Central memory CD8-positive, alpha-beta T cell (primary cell): ENCODE measurements at regions not wholly inside any gene's neighbourhood (a gene's known extent, or its start where the extent isn't known, plus 50 kb on each side); places are given as distances from the start of the nearest gene placed in this dataset.

Experiments
- ATAC-seq: fragments of 150-1000 bp; cut with Tn5 transposase; replicated peaks from 2 replicates; pipeline ENCODE4 v1.10.0; 2022; ENCODE audit warnings: mild to moderate bottlenecking, moderate FRiP score, moderate number of reproducible peaks; ENCODE audit not compliant: poor library complexity, severe bottlenecking; ENCODE audit errors: extremely low read depth
- DNase-seq, 2 donors: peaks; one replicate each; pipeline ENCODE4 v3.0.0; 2021; ENCODE audit warnings: low spot score in 2 of 2
- H3K27ac Mint-ChIP-seq: one replicate; pipeline ENCODE4 v1.8.0; 2022; ENCODE audit warnings: low read depth, mild to moderate bottlenecking, moderate library complexity, mixed read lengths
- H3K27me3 Mint-ChIP-seq: one replicate; pipeline ENCODE4 v1.8.0; 2022; ENCODE audit warnings: mixed read lengths
- H3K36me3 Mint-ChIP-seq: one replicate; pipeline ENCODE4 v1.8.0; 2022; ENCODE audit warnings: mild to moderate bottlenecking, moderate library complexity, mixed read lengths; ENCODE audit not compliant: insufficient read depth
- H3K4me1 Mint-ChIP-seq: one replicate; pipeline ENCODE4 v1.8.0; 2022; ENCODE audit warnings: mixed read lengths
- H3K4me3 Mint-ChIP-seq: one replicate; pipeline ENCODE4 v1.8.0; 2022; ENCODE audit warnings: mild to moderate bottlenecking, moderate library complexity, mixed read lengths
- H3K9me3 Mint-ChIP-seq: one replicate; pipeline ENCODE4 v1.8.0; 2022; ENCODE audit warnings: mixed read lengths

DNA sequence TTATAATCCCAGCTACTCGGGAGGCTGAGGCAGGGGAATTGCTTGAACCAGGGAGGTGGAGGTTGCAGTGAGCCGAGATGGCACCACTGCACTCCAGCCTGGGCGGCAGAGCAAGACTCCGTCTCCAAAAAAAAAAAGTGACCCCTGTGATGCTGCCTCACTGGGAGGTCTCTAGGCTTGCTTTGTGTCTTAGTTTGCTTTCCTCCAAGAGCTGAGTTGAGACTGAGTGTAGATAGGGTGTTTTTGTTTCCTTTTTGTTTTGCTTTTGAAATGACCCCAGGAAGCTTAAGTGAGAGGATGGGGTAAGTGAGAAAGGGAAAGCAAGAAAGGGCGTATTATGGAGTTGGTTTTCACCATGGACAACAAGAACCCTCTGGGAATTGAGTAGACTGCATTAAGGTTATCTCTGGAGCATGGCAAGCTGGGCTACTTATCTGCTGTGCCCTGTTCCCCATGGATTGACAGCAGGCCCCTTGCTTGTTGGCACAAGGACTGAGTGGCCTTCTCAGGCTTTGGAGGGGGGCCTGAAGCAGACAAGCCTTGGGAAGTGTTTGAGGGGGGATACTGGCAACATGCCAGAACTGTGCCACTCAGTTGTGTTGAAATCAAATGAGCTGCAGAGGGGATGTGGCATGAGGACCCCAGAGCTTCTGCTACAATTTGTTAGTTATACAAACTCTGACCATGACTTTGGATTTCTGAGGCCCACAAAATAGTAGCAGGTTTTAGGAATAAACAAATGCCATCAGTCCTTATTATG lies 300.6 kb upstream of the C11orf87 start:
- ATAC-seq (no peak), DNase-seq (no peak)
- H3K27me3 Mint-ChIP-seq: no peaks in the 10 kb centered on the region
- H3K9me3 Mint-ChIP-seq: no peaks in the 10 kb centered on the region
- H3K36me3 Mint-ChIP-seq: no peaks in the 10 kb centered on the region
- H3K4me1 Mint-ChIP-seq: no peaks in the 10 kb centered on the region
- no peak overlapping the region for H3K27ac Mint-ChIP-seq
- no peak overlapping the region for H3K4me3 Mint-ChIP-seq

GRCh38 chr11:109123816-109124787 lies 297.9 kb upstream of the C11orf87 start:
- Mint-ChIP-seq H3K4me1 (no peaks in the 10 kb centered on the region), H3K36me3 (no peaks in the 10 kb centered on the region), H3K27ac (no peak overlapping the region), H3K9me3 (no peaks in the 10 kb centered on the region), H3K4me3 (no peak overlapping the region), H3K27me3 (no peaks in the 10 kb centered on the region)
- no peak for ATAC-seq
- DNase-seq: no peak

DNA sequence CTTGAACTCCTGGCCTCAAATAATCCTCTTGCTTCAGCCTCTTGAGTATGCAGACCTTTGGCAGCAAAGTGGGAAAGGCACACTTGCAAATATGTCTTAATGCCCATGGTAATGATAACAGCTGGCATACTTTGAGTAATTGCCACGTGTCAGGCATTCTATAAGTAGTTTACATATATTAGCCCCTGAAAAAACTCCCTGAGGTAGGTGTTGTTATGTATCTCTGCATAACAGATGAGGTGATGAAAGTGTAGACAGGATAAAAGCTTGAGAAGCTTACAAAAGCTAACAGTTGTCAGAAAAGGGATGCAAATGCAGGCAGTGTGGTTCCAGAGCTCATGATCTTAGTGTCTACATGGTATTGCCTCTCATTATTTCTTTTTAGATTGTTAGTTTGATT lies 291.1 kb upstream of the C11orf87 start:
- Mint-ChIP-seq H3K4me3 (no peak overlapping the region), H3K9me3 (peaks cover 5% of the 10 kb centered on the region)
- DNase-seq: no peak

DNA sequence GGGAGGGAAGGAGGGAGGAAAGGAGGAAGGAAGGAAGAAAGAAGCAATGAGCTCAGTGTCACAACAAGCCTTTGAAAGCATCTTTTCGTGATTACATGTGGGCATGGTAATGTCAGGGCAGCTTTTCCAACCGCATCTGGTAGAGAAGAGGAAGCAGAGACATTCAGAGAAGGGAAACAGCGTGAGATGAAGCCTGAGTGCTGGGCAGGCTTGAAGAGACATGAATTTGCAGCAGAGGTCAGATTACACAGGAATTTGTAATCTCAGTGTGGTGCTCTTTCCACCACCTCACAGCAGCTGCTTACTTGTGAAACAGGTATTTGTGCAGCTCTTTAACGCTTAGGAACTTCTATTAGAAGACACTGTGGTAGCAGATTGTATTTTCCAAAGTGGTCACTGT lies 289.5 kb upstream of the C11orf87 start:
- DNase-seq (no peak), ATAC-seq (no peak)
- Mint-ChIP-seq H3K27me3 (no peaks in the 10 kb centered on the region), H3K4me1 (no peaks in the 10 kb centered on the region), H3K9me3 (peaks cover 5% of the 10 kb centered on the region), H3K4me3 (no peak overlapping the region), H3K27ac (no peak overlapping the region), H3K36me3 (no peaks in the 10 kb centered on the region)

More for the DNA sequence above, 291.1 kb upstream of the C11orf87 start:
- H3K36me3 Mint-ChIP-seq: no peaks in the 10 kb centered on the region
- no peaks in the 10 kb centered on the region for H3K27me3 Mint-ChIP-seq
- no peak overlapping the region for H3K27ac Mint-ChIP-seq
- ATAC-seq: no peak
- no peaks in the 10 kb centered on the region for H3K4me1 Mint-ChIP-seq

GRCh38 chr11:109133159-109133558 lies 288.8 kb upstream of the C11orf87 start:
- no peak for ATAC-seq

DNA sequence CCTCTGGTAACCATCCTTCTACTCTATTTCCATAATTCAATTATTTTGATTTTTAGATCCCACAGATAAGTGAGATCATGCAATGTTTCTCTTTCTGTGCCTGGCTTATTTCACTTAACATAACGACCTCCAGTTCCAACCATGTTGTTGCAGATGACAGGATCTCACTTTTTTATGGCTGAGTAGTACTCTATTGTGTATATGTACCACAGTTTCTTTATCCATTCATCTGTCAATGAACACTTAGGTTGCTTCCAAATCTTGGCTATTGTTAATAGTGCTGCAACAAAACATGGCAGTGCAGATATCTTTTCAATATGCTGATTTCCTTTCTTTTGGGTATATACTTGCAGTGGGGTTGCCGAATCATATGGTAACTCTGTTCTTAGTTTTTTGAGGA lies 286.4 kb upstream of the C11orf87 start:
- ATAC-seq (no peak), DNase-seq (no peak)
- Mint-ChIP-seq H3K4me3 (no peak overlapping the region), H3K27me3 (no peaks in the 10 kb centered on the region), H3K27ac (no peak overlapping the region), H3K36me3 (no peaks in the 10 kb centered on the region), H3K9me3 (peaks cover 5% of the 10 kb centered on the region), H3K4me1 (no peaks in the 10 kb centered on the region)

More at GRCh38 chr11:109133159-109133558, 288.8 kb upstream of the C11orf87 start:
- Mint-ChIP-seq H3K27ac (no peak overlapping the region), H3K4me1 (no peaks in the 10 kb centered on the region), H3K4me3 (no peak overlapping the region), H3K36me3 (no peaks in the 10 kb centered on the region), H3K9me3 (peaks cover 5% of the 10 kb centered on the region), H3K27me3 (no peaks in the 10 kb centered on the region)
- no peak for DNase-seq

GRCh38 chr11:109138196-109138595 lies 283.8 kb upstream of the C11orf87 start:
- DNase-seq (no peak), ATAC-seq (no peak)
- Mint-ChIP-seq H3K9me3 (peaks cover 5% of the 10 kb centered on the region), H3K4me3 (no peak overlapping the region), H3K27me3 (no peaks in the 10 kb centered on the region), H3K27ac (no peak overlapping the region), H3K36me3 (peaks cover 2% of the 10 kb centered on the region), H3K4me1 (no peaks in the 10 kb centered on the region)

- Mint-ChIP-seq H3K4me3 (no peak overlapping the region), H3K36me3 (peaks cover 2% of the 10 kb centered on the region), H3K4me1 (no peaks in the 10 kb centered on the region), H3K9me3 (peaks cover 4% of the 10 kb centered on the region), H3K27me3 (no peaks in the 10 kb centered on the region), H3K27ac (no peak overlapping the region)
- no peak for DNase-seq
- ATAC-seq: no peak
Measured at GRCh38 chr11:109140426-109140825, 281.6 kb upstream of the C11orf87 start.

DNA sequence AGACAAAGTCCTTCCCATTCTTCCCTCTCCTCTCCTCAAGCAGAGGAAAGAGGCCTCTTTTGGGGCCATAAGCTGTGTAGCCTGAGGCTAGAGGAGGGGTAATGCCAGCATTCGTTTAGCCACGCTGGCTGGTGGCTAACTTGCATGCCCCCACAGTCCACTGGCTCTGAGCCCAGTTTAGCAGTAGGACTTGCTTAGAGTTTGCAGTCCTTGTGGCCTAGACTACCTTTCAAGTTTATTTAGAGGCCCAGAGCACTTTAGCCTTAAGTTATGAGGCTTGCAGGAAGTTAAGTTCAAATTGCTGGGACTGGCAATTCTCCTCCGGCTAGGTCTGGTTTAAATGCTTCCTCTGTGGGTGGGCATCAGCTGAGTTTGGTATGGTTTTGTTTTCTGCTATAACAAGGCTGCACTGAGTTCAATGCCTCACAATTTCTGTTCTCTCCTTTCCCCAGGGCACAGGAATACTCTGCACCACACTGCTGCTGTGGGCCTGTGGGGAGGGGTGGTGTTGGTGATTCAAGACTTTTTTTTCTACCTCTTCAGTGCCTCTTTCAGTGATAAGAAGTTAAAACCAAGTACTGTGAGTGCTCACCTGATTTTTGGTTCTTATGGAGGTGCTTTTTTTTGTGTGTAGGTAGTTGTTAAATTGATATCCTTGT lies 281.0 kb upstream of the C11orf87 start:
- Mint-ChIP-seq H3K4me1 (no peaks in the 10 kb centered on the region), H3K27ac (no peak overlapping the region), H3K36me3 (peaks cover 2% of the 10 kb centered on the region), H3K9me3 (peaks cover under 1% of the 10 kb centered on the region), H3K27me3 (no peaks in the 10 kb centered on the region), H3K4me3 (no peak overlapping the region)
- DNase-seq (no peak), ATAC-seq (no peak)

- Mint-ChIP-seq H3K36me3 (peaks cover 2% of the 10 kb centered on the region), H3K4me3 (no peak overlapping the region), H3K27ac (no peak overlapping the region), H3K4me1 (no peaks in the 10 kb centered on the region), H3K27me3 (no peaks in the 10 kb centered on the region), H3K9me3 (peaks cover 13% of the 10 kb centered on the region)
- no peak for ATAC-seq
- DNase-seq: no peak
Measured at GRCh38 chr11:109145287-109145686, 276.7 kb upstream of the C11orf87 start.

- Mint-ChIP-seq H3K27me3 (no peaks in the 10 kb centered on the region), H3K4me3 (no peak overlapping the region), H3K27ac (no peak overlapping the region), H3K36me3 (no peaks in the 10 kb centered on the region), H3K9me3 (peaks cover 13% of the 10 kb centered on the region), H3K4me1 (no peaks in the 10 kb centered on the region)
- DNase-seq: no peak
- no peak for ATAC-seq
Measured at GRCh38 chr11:109147726-109148125, 274.3 kb upstream of the C11orf87 start.

DNA sequence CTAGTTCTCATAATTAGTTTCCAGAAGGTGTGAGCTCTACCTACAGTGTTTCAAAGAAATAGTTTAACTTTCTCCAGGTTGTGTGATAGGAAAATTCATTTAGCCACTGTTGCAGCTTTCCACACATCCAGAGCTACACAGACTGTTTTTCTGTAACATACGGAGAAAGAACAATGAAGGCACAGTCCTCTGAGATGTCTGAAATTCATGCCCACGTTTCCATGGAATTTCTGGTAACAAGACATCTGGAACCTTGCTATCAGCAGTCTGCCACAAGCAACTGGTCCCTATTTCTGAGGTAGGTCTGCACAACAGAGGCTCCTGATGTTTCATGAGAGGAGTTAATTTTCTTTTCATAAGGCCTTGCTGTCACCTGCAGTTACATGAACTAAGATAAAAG lies 273.3 kb upstream of the C11orf87 start:
- ATAC-seq (no peak), DNase-seq (no peak)
- no peak overlapping the region for H3K27ac Mint-ChIP-seq
- peaks cover 13% of the 10 kb centered on the region for H3K9me3 Mint-ChIP-seq
- no peaks in the 10 kb centered on the region for H3K27me3 Mint-ChIP-seq
- H3K36me3 Mint-ChIP-seq: no peaks in the 10 kb centered on the region
- H3K4me3 Mint-ChIP-seq: no peak overlapping the region
- no peaks in the 10 kb centered on the region for H3K4me1 Mint-ChIP-seq
